SK-N-SH treated with all-trans-retinoic acid at 6 μM for 48 hours (cell line): ENCODE measurements at regions not wholly inside any gene's neighbourhood (a gene's known extent, or its start where the extent isn't known, plus 50 kb on each side); places are given as distances from the start of the nearest gene placed in this dataset.
"Not testable (repeated sequence)": the region's sequence is repeated elsewhere in the genome, so short reads cannot be mapped to it uniquely, and the experiment has no call there.

Experiments
- ATAC-seq: fragments of 200-7000 bp; cut with Tn5 transposase; 3 replicates; pipeline ENCODE4 v1.9.1; 2020; ENCODE audit warnings: mild to moderate bottlenecking, moderate library complexity
- ARNTL ChIP-seq: fragments of 450-650 bp; formaldehyde crosslinking; IDR thresholded peaks from 2 replicates; pipeline ENCODE4 v1.5.0; 2020; ENCODE audit warnings: low read depth, mild to moderate bottlenecking, moderate library complexity, borderline replicate concordance
- BACH2 ChIP-seq: fragments of 250-450 bp; sonication (Bioruptor Pico); IDR thresholded peaks from 2 replicates; pipeline ENCODE4 v1.9.0; 2021; ENCODE audit warnings: mild to moderate bottlenecking, borderline replicate concordance
- ESRRG ChIP-seq: fragments of 250-450 bp; sonication (Bioruptor Pico); IDR thresholded peaks from 2 replicates; pipeline ENCODE4 v1.6.1; 2021; ENCODE audit warnings: mild to moderate bottlenecking
- ISL1 ChIP-seq: fragments of 250-450 bp; sonication (Bioruptor Pico); IDR thresholded peaks from 2 replicates; pipeline ENCODE4 v2.1.2; 2022; ENCODE audit warnings: mild to moderate bottlenecking, moderate library complexity
- OSR1 ChIP-seq: fragments of 250-450 bp; sonication (Bioruptor Pico); IDR thresholded peaks from 2 replicates; pipeline ENCODE4 v1.8.0; 2022; ENCODE audit warnings: moderate library complexity, mild to moderate bottlenecking, inconsistent platforms
- PPARA ChIP-seq: fragments of 250-450 bp; sonication (Bioruptor Pico); IDR thresholded peaks from 2 replicates; pipeline ENCODE4 v1.5.0; 2020; ENCODE audit warnings: mild to moderate bottlenecking, borderline replicate concordance
- RARB ChIP-seq: fragments of 250-450 bp; sonication (Bioruptor Pico); IDR thresholded peaks from 2 replicates; pipeline ENCODE4 v1.8.0; 2021; ENCODE audit warnings: mild to moderate bottlenecking, moderate library complexity
- SNAI2 ChIP-seq: fragments of 250-450 bp; sonication (Bioruptor Pico); IDR thresholded peaks from 2 replicates; pipeline ENCODE4 v1.5.0; 2020; ENCODE audit warnings: mild to moderate bottlenecking, moderate library complexity
- TCF4 ChIP-seq: fragments of 250-450 bp; sonication (Bioruptor Pico); IDR thresholded peaks from 2 replicates; pipeline ENCODE4 v1.8.0; 2021; ENCODE audit warnings: mild to moderate bottlenecking, moderate library complexity, borderline replicate concordance
- TOX ChIP-seq: fragments of 250-450 bp; sonication (Bioruptor Pico); IDR thresholded peaks from 2 replicates; pipeline ENCODE4 v1.8.0; 2021; ENCODE audit warnings: mild to moderate bottlenecking, moderate library complexity, borderline replicate concordance
- ZC3H10 ChIP-seq: fragments of 250-450 bp; sonication (Bioruptor Pico); IDR thresholded peaks from 2 replicates; pipeline ENCODE4 v1.5.1; 2021; ENCODE audit warnings: mild to moderate bottlenecking, moderate library complexity
- ZFP30 ChIP-seq: fragments of 450-650 bp; formaldehyde crosslinking; IDR thresholded peaks from 2 replicates; pipeline ENCODE4 v1.5.0; 2022; ENCODE audit warnings: mild to moderate bottlenecking, moderate library complexity
- ZNF70 ChIP-seq: fragments of 450-650 bp; formaldehyde crosslinking; IDR thresholded peaks from 2 replicates; pipeline ENCODE4 v1.5.0; 2020; ENCODE audit warnings: mild to moderate bottlenecking, moderate library complexity
- ZNF8 ChIP-seq: fragments of 450-650 bp; formaldehyde crosslinking; IDR thresholded peaks from 2 replicates; pipeline ENCODE4 v1.5.0; 2020; ENCODE audit warnings: mild to moderate bottlenecking, moderate library complexity
- TF ChIP-seq, protein P1 (sequence below): fragments of 250-450 bp; sonication (Bioruptor Pico); IDR thresholded peaks from 2 replicates; pipeline ENCODE4 v1.5.1; 2020; ENCODE audit warnings: low read depth, mild to moderate bottlenecking, moderate library complexity
- TF ChIP-seq, protein P2 (sequence below): fragments of 250-450 bp; sonication (Bioruptor Pico); IDR thresholded peaks from 2 replicates; pipeline ENCODE4 v1.5.1; 2021; ENCODE audit warnings: mild to moderate bottlenecking, moderate library complexity
- TF ChIP-seq, protein P3 (sequence below): fragments of 250-450 bp; sonication (Bioruptor Pico); IDR thresholded peaks from 2 replicates; pipeline ENCODE4 v1.5.0; 2020; ENCODE audit warnings: mild to moderate bottlenecking, moderate library complexity

DNA sequence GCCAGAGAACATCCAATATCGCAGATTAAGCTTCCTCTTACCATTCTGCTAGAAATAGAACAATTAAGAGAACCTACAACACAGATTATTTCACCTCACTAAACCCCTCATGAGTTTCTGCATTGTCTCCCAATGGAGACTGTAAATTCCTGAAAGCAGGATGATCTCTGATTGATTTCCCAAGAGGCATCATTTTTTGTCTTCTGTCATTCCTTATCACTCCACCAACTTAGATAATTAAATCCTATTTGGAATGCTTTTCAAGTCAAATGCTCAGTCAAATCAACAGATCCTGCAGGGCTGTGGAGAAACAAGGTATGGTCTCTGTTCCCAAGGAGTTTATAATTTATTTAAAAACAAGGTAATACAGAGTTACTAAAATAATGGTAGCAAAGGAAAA, 161.5 kb downstream of the MTERF1 start:
- ATAC-seq, result no peak
- TF ChIP-seq, protein P1, sequence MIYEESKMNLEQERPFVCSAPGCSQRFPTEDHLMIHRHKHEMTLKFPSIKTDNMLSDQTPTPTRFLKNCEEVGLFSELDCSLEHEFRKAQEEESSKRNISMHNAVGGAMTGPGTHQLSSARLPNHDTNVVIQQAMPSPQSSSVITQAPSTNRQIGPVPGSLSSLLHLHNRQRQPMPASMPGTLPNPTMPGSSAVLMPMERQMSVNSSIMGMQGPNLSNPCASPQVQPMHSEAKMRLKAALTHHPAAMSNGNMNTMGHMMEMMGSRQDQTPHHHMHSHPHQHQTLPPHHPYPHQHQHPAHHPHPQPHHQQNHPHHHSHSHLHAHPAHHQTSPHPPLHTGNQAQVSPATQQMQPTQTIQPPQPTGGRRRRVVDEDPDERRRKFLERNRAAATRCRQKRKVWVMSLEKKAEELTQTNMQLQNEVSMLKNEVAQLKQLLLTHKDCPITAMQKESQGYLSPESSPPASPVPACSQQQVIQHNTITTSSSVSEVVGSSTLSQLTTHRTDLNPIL (CRISPR knock-in tag), result no peak
- TF ChIP-seq OSR1 (CRISPR knock-in tag) (no peak), ISL1 (CRISPR knock-in tag) (peak; percentile 69)

DNA sequence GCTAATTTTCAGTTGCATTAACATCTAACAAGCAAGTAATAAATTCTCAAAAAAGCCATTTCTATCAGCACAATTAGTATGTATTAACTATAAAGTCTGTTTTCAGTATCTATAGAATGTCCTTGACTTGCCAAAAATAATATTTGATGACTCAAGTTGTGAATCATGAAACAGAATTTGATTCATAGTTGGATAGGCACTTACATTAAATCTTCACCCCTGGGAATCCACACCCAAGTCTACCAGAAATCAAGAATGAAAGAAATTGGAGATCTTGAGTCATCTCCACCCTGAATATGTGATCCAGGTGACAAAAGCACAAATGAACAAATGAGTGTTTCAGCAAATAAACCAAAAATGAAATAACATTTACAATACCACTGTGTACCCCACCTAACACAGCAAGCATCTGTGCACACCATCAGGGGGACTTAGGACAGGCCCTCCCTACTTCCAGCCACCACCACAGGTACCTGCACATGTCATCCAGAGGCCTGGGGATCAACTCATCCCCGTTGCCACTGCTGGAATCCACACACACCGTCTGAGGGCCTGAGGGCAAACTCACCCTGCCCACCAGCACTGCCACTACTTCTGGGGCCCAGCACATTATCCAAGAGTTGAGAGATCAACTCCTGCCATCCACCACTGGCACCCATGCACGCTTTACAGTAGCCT, 160.1 kb downstream of the MTERF1 start:
- ATAC-seq, result no peak
- TF ChIP-seq ISL1 (CRISPR knock-in tag), result peak; percentile 55
- no peak for TF ChIP-seq ZC3H10 (CRISPR knock-in tag)

DNA sequence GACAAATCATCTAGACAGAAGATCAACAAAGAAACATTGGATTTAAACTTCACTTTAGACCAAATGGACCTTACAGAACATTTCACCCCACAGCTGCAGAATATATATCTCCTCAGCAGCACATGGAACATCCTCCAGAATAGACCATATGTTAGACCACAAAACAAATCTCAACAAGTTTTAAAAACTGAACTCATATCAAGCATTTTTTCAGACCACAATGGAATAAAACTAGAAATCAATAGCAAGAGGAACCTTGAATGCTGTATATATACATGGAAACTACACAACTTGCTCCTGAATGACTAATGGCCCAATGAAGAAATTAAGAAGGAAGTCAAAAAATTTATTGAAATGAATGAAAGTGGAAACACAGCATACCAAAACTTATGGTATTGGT, 157.7 kb downstream of the MTERF1 start:
- TF ChIP-seq, protein P2, sequence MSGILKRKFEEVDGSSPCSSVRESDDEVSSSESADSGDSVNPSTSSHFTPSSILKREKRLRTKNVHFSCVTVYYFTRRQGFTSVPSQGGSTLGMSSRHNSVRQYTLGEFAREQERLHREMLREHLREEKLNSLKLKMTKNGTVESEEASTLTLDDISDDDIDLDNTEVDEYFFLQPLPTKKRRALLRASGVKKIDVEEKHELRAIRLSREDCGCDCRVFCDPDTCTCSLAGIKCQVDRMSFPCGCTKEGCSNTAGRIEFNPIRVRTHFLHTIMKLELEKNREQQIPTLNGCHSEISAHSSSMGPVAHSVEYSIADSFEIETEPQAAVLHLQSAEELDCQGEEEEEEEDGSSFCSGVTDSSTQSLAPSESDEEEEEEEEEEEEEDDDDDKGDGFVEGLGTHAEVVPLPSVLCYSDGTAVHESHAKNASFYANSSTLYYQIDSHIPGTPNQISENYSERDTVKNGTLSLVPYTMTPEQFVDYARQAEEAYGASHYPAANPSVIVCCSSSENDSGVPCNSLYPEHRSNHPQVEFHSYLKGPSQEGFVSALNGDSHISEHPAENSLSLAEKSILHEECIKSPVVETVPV, result no peak
- no peak for TF ChIP-seq RARB (CRISPR knock-in tag)
- TF ChIP-seq TCF4 (CRISPR knock-in tag), result no peak
- no peak for TF ChIP-seq TOX (CRISPR knock-in tag)
- no peak for TF ChIP-seq SNAI2 (CRISPR knock-in tag)
- no peak for TF ChIP-seq ARNTL (CRISPR knock-in tag)
- no peak for TF ChIP-seq ESRRG (CRISPR knock-in tag)
- TF ChIP-seq BACH2 (CRISPR knock-in tag), result no peak
- TF ChIP-seq ISL1 (CRISPR knock-in tag), result no peak
- no peak for TF ChIP-seq ZNF70
- TF ChIP-seq, protein P1 (CRISPR knock-in tag), result no peak
- no peak for ATAC-seq

DNA sequence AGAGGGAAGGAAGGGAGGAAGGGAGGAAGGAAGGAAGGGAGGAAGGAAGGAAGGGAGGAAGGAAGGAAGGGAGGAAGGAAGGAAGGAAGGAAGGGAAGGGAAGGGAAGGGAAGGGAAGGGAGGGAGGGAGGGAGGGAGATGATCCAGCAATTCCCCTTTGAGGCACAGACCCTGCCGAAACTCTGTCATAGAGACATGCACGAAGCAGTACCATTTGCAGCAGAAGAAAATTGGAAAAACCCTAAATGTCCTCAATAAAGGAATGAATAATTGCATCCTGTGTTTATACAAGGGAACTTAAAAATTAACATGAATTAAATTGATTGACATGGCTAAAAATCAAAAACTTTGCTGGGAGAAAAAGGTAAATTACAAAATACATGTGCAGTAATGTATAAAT, 151.5 kb downstream of the MTERF1 start:
- not testable (repeated sequence) for ATAC-seq

DNA sequence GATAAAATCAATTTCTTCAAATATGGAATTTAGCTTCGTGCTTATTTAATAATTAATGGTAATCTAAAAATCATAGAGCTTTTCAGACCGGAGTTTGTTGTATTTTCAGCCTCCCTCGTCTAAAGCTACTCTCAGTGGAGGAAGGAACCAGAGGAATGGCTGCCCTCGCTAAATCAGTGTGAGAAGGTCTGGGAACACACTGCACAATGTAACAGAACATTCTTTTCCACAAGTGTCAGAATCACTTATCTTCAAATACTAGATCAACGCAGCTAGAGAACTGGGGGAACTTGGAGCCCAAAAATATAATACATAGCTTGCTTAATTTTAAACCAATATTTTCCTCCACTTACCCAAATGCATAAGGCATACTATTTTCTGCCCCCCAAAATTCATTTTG, 148.5 kb downstream of the MTERF1 start:
- TF ChIP-seq PPARA, result no peak
- no peak for TF ChIP-seq ZNF70
- no peak for TF ChIP-seq ARNTL (CRISPR knock-in tag)
- TF ChIP-seq ZFP30 (CRISPR knock-in tag), result no peak
- no peak for TF ChIP-seq ZNF8 (CRISPR knock-in tag)
- TF ChIP-seq TCF4 (CRISPR knock-in tag), result no peak
- TF ChIP-seq BACH2 (CRISPR knock-in tag), result no peak
- no peak for TF ChIP-seq ZC3H10 (CRISPR knock-in tag)
- TF ChIP-seq RARB (CRISPR knock-in tag), result no peak
- no peak for TF ChIP-seq ESRRG (CRISPR knock-in tag)
- TF ChIP-seq, protein P1 (CRISPR knock-in tag), result no peak
- TF ChIP-seq, protein P3, sequence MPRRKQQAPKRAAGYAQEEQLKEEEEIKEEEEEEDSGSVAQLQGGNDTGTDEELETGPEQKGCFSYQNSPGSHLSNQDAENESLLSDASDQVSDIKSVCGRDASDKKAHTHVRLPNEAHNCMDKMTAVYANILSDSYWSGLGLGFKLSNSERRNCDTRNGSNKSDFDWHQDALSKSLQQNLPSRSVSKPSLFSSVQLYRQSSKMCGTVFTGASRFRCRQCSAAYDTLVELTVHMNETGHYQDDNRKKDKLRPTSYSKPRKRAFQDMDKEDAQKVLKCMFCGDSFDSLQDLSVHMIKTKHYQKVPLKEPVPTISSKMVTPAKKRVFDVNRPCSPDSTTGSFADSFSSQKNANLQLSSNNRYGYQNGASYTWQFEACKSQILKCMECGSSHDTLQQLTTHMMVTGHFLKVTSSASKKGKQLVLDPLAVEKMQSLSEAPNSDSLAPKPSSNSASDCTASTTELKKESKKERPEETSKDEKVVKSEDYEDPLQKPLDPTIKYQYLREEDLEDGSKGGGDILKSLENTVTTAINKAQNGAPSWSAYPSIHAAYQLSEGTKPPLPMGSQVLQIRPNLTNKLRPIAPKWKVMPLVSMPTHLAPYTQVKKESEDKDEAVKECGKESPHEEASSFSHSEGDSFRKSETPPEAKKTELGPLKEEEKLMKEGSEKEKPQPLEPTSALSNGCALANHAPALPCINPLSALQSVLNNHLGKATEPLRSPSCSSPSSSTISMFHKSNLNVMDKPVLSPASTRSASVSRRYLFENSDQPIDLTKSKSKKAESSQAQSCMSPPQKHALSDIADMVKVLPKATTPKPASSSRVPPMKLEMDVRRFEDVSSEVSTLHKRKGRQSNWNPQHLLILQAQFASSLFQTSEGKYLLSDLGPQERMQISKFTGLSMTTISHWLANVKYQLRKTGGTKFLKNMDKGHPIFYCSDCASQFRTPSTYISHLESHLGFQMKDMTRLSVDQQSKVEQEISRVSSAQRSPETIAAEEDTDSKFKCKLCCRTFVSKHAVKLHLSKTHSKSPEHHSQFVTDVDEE (CRISPR knock-in tag), result no peak
- TF ChIP-seq, all 23 proteins: peak for 0
- no peak for ATAC-seq
